Suprapubic skin (tissue), 4 donors: ENCODE measurements at regions not wholly inside any gene's neighbourhood (a gene's known extent, or its start where the extent isn't known, plus 50 kb on each side); places are given as distances from the start of the nearest gene placed in this dataset.

Source experiments
- DNase-seq, 2 donors: peaks; one replicate each; pipeline ENCODE4 v3.0.0-alpha.2; 2019; ENCODE audit warnings: low spot score in 2 of 2
- H3K27ac ChIP-seq: fragments of 200-600 bp; sonication (generic); one replicate; pipeline ENCODE4 v1.5.1; 2019
- H3K27me3 ChIP-seq: fragments of 200-600 bp; sonication (generic); one replicate; pipeline ENCODE4 v1.5.1; 2019
- H3K36me3 ChIP-seq: fragments of 200-600 bp; sonication (generic); one replicate; pipeline ENCODE4 v1.5.1; 2019
- H3K4me1 ChIP-seq: fragments of 200-600 bp; sonication (generic); one replicate; pipeline ENCODE4 v1.5.1; 2019
- H3K4me3 ChIP-seq: fragments of 200-600 bp; sonication (generic); one replicate; pipeline ENCODE4 v1.5.1; 2019; ENCODE audit warnings: mild to moderate bottlenecking
- H3K9me3 ChIP-seq: fragments of 200-600 bp; sonication (generic); one replicate; pipeline ENCODE4 v1.5.1; 2019
- EP300 ChIP-seq: sonication (generic); formaldehyde crosslinking; IDR thresholded peaks from one replicate; pipeline ENCODE4 v1.6.1; 2017; ENCODE audit warnings: antibody characterized with exemption
- POLR2A ChIP-seq, 2 donors: fragments of 450-650 bp; IDR thresholded peaks; one replicate each; pipeline ENCODE4 v1.6.1; 2017; ENCODE audit warnings: antibody characterized with exemption in 2 of 2, mild to moderate bottlenecking in 2 of 2, moderate library complexity in 2 of 2
- POLR2AphosphoS5 ChIP-seq, 3 donors: sonication (generic); formaldehyde crosslinking; IDR thresholded peaks; one replicate each; pipeline ENCODE4 v1.6.1; 2017; ENCODE audit warnings: antibody characterized with exemption in 3 of 3
- WGBS: methylation state at CpG from one replicate; pipeline ENCODE4 v1.1.5; 2018; 5-methylcytosine and 5-hydroxymethylcytosine counted together
- TF ChIP-seq, protein P1 (sequence below), 2 donors: fragments of 200-600 bp in 1 of 2; fragments of 450-650 bp in 1 of 2; sonication (generic) in 1 of 2; IDR thresholded peaks; one replicate each; pipeline ENCODE4 v1.5.1; 2016 to 2019; ENCODE audit warnings: antibody characterized with exemption in 2 of 2, mild to moderate bottlenecking in 1 of 2, moderate library complexity in 1 of 2

DNA sequence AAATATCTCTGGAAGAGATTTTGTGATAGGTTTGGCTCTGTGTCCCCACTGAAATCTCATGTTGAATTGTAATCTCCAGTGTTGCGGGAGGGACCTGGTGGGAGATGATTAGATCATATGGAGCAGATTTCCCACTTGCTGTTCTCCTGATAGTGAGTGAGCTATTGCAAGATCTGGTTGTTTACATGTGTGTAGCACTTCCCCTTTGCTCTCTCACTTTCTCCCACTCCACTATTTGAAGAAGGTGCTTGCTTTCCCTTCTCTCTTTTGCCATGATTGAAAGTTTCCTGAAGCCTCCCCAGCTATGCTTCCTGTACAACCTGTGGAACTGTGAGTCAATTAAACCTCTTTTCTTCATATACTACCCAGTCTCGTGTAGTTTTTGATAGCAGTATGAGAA, 97.0 kb upstream of the FN1 start:
- TF ChIP-seq EP300 = no peak
- TF ChIP-seq, protein P1, sequence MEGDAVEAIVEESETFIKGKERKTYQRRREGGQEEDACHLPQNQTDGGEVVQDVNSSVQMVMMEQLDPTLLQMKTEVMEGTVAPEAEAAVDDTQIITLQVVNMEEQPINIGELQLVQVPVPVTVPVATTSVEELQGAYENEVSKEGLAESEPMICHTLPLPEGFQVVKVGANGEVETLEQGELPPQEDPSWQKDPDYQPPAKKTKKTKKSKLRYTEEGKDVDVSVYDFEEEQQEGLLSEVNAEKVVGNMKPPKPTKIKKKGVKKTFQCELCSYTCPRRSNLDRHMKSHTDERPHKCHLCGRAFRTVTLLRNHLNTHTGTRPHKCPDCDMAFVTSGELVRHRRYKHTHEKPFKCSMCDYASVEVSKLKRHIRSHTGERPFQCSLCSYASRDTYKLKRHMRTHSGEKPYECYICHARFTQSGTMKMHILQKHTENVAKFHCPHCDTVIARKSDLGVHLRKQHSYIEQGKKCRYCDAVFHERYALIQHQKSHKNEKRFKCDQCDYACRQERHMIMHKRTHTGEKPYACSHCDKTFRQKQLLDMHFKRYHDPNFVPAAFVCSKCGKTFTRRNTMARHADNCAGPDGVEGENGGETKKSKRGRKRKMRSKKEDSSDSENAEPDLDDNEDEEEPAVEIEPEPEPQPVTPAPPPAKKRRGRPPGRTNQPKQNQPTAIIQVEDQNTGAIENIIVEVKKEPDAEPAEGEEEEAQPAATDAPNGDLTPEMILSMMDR (IDR thresholded peaks at IDR 0.05) = no peak
- no peak for TF ChIP-seq POLR2A (IDR thresholded peaks at IDR 0.05)
- no peak for TF ChIP-seq POLR2AphosphoS5 (IDR thresholded peaks at IDR 0.05)
- H3K4me3 ChIP-seq = no peak overlapping the region
- peaks cover 16% of the 10 kb centered on the region for H3K4me1 ChIP-seq
- no peaks in the 10 kb centered on the region for H3K36me3 ChIP-seq
- no peak overlapping the region for H3K27ac ChIP-seq
- no peak for DNase-seq
- peaks cover 4% of the 10 kb centered on the region for H3K9me3 ChIP-seq
- H3K27me3 ChIP-seq = no peaks in the 10 kb centered on the region
- WGBS = 85% methylated on average over 2 of the region's 2 CpGs

DNA sequence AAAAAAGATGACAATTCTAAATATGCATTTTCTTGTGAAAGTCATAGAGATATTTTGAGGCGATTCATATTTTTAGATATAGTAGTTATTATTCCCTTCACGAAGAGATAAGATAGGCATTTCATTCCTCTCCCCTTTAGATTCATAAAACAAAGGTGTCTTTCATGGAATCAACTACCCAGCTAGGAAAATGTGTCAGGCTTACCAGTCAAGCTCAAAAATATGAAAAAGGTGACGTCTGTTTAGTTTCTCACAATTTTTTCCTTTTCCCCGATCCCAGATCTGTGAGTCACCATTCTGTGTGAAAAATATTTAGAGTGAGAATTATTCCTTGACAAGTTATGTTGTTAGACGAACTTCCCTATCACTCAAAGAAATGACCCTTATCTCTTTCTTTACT, 95.4 kb upstream of the FN1 start:
- TF ChIP-seq POLR2AphosphoS5 (IDR thresholded peaks at IDR 0.05) (no peak), EP300 (no peak), POLR2A (IDR thresholded peaks at IDR 0.05) (no peak)
- TF ChIP-seq, protein P1 (IDR thresholded peaks at IDR 0.05) = no peak
- no peak for DNase-seq
- H3K9me3 ChIP-seq = peaks cover 4% of the 10 kb centered on the region
- no peak overlapping the region for H3K27ac ChIP-seq
- peaks cover 7% of the 10 kb centered on the region for H3K4me1 ChIP-seq
- H3K27me3 ChIP-seq = no peaks in the 10 kb centered on the region
- 55% methylated on average over 5 of the region's 5 CpGs for WGBS
- H3K36me3 ChIP-seq = no peaks in the 10 kb centered on the region
- H3K4me3 ChIP-seq = no peak overlapping the region

- no peaks in the 10 kb centered on the region for H3K27me3 ChIP-seq
- peaks cover 4% of the 10 kb centered on the region for H3K9me3 ChIP-seq
- H3K36me3 ChIP-seq = no peaks in the 10 kb centered on the region
- WGBS = 82% methylated on average over 4 of the region's 4 CpGs
- no peak overlapping the region for H3K4me3 ChIP-seq
- TF ChIP-seq, protein P1 (IDR thresholded peaks at IDR 0.05) = no peak
- TF ChIP-seq POLR2AphosphoS5 (IDR thresholded peaks at IDR 0.05) = no peak
- no peak for TF ChIP-seq EP300
- TF ChIP-seq POLR2A (IDR thresholded peaks at IDR 0.05) = no peak
- DNase-seq = no peak
- H3K27ac ChIP-seq = no peak overlapping the region
- H3K4me1 ChIP-seq = no peaks in the 10 kb centered on the region
Measured at GRCh38 chr2:215530191-215530968, 94.5 kb upstream of the FN1 start.

DNA sequence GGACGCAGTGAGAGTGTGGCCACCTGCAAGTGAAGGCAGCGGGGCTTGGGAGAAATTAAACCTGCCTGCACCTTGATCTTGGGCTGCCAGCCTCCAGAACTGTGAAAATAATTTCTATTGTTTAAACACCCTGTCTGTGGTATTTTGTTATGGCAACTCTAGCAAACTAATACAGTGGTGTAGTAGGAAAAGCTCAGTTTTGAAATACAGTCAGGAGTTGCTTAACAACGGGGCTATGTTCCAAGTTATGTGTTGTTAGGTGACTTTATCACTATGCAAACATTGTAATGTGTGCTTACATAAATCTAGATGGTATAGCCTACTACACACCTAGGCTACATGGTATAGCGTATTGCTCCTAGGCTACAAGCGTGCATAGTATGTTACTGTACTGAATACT, 93.4 kb upstream of the FN1 start:
- DNase-seq = no peak
- H3K36me3 ChIP-seq = no peaks in the 10 kb centered on the region
- H3K27me3 ChIP-seq = no peaks in the 10 kb centered on the region
- H3K9me3 ChIP-seq = peaks cover 4% of the 10 kb centered on the region
- WGBS = 86% methylated on average over 5 of the region's 5 CpGs
- no peak overlapping the region for H3K27ac ChIP-seq
- TF ChIP-seq, protein P1 (IDR thresholded peaks at IDR 0.05) = no peak
- no peak for TF ChIP-seq POLR2A (IDR thresholded peaks at IDR 0.05)
- no peak for TF ChIP-seq POLR2AphosphoS5 (IDR thresholded peaks at IDR 0.05)
- TF ChIP-seq EP300 = no peak
- no peak overlapping the region for H3K4me3 ChIP-seq
- no peaks in the 10 kb centered on the region for H3K4me1 ChIP-seq

DNA sequence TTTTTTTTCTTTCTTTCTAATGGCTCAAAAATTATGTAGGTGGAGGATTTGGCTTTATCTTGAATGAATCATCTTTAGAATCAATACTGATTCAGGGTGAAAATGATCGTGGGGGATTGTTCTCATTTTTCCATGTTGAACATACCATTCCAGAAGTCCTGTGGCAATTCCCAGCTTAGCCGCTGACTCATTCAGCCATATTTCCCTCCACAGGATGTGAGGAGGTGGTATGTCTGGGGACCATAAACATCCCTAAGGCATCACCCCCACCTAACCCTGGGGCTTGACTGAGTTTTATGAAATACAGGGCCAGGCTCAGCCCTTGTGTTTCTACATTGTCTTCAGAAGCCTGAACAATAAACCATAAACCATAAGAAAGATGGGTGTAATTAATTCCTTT, 92.7 kb upstream of the FN1 start:
- Histone ChIP-seq H3K27ac (no peak overlapping the region), H3K9me3 (peaks cover 4% of the 10 kb centered on the region), H3K27me3 (no peaks in the 10 kb centered on the region), H3K4me3 (no peak overlapping the region), H3K4me1 (no peaks in the 10 kb centered on the region), H3K36me3 (no peaks in the 10 kb centered on the region)
- TF ChIP-seq EP300 = no peak
- TF ChIP-seq, protein P1 (IDR thresholded peaks at IDR 0.05) = no peak
- TF ChIP-seq POLR2AphosphoS5 (IDR thresholded peaks at IDR 0.05) = no peak
- TF ChIP-seq POLR2A (IDR thresholded peaks at IDR 0.05) = no peak
- DNase-seq = no peak
- WGBS = 71% methylated on average over 2 of the region's 2 CpGs
